CD14-positive monocyte (primary cell): ENCODE measurements at regions not wholly inside any gene's neighbourhood (a gene's known extent, or its start where the extent isn't known, plus 50 kb on each side); places are given as distances from the start of the nearest gene placed in this dataset.

Experiments
- DNase-seq, 3 donors: peaks; one replicate each; pipeline ENCODE4 v3.0.0-alpha.2; 2011 to 2022
- H2AFZ ChIP-seq: 2 replicates; pipeline ENCODE4 v1.6.0; 2012; ENCODE audit warnings: mild to moderate bottlenecking, low read depth, low read length, inconsistent platforms; ENCODE audit not compliant: insufficient read depth, poor library complexity, severe bottlenecking
- H3K27ac ChIP-seq, 2 donors: 1 replicate in 1 of 2; 2 replicates in 1 of 2; pipeline ENCODE4 v1.5.1; 2012 to 2013; ENCODE audit warnings: low read length in 2 of 2, control low read depth in 1 of 2, inconsistent platforms in 1 of 2, low read depth in 1 of 2, mild to moderate bottlenecking in 1 of 2
- H3K27me3 ChIP-seq, 2 donors: one replicate each; pipeline versions ENCODE4 v1.6.0 to v1.6.1; 2011 to 2013; ENCODE audit warnings: low read length in 2 of 2; ENCODE audit not compliant: control insufficient read depth in 2 of 2, insufficient read depth in 2 of 2
- H3K36me3 ChIP-seq, 2 donors: replicated peaks in 1 of 2; 1 replicate in 1 of 2; 2 replicates in 1 of 2; pipeline versions ENCODE4 v1.5.1 to v1.6.1; 2012 to 2013; ENCODE audit warnings: low read length in 2 of 2, control low read depth in 1 of 2, inconsistent platforms in 1 of 2, mild to moderate bottlenecking in 1 of 2; ENCODE audit not compliant: insufficient read depth in 2 of 2, control insufficient read depth in 1 of 2
- H3K4me1 ChIP-seq, 2 donors: 1 replicate in 1 of 2; 2 replicates in 1 of 2; pipeline versions ENCODE4 v1.5.1 to v1.6.1; 2012 to 2013; ENCODE audit warnings: low read length in 2 of 2, control low read depth in 1 of 2, inconsistent platforms in 1 of 2, mild to moderate bottlenecking in 1 of 2, moderate library complexity in 1 of 2; ENCODE audit not compliant: insufficient read depth in 2 of 2, control insufficient read depth in 1 of 2
- H3K4me2 ChIP-seq: replicated peaks from 2 replicates; pipeline ENCODE3; 2012; ENCODE audit warnings: low read length, moderate library complexity, mild to moderate bottlenecking; ENCODE audit not compliant: poor library complexity, severe bottlenecking; ENCODE audit errors: extremely low read depth
- H3K4me3 ChIP-seq, 3 experiments: fragments of 200-600 bp in 1 of 3; sonication (generic) in 1 of 3; replicated peaks in 1 of 3; 1 replicate in 2 of 3; 2 replicates in 1 of 3; pipeline ENCODE4 v1.5.1; 2011 to 2013; ENCODE audit warnings: low read length in 3 of 3, mild to moderate bottlenecking in 3 of 3, control low read depth in 2 of 3, low read depth in 2 of 3, inconsistent platforms in 1 of 3, moderate library complexity in 1 of 3
- H3K79me2 ChIP-seq: 2 replicates; pipeline ENCODE4 v1.6.0; 2012; ENCODE audit warnings: mild to moderate bottlenecking, control low read depth, inconsistent platforms, low read length, moderate library complexity; ENCODE audit not compliant: insufficient read depth
- H3K9ac ChIP-seq: 2 replicates; pipeline ENCODE4 v1.6.0; 2017; ENCODE audit warnings: low read length, mild to moderate bottlenecking; ENCODE audit not compliant: insufficient read depth, poor library complexity, severe bottlenecking
- H3K9me3 ChIP-seq, 2 donors: replicated peaks in 1 of 2; 1 replicate in 1 of 2; 2 replicates in 1 of 2; pipeline versions ENCODE4 v1.5.1 to v1.6.1; 2012 to 2013; ENCODE audit warnings: low read length in 2 of 2, control low read depth in 1 of 2; ENCODE audit not compliant: control insufficient read depth in 1 of 2, insufficient read depth in 1 of 2
- H4K20me1 ChIP-seq: 2 replicates; pipeline ENCODE4 v1.6.0; 2012; ENCODE audit warnings: mild to moderate bottlenecking, low read length, control low read depth, moderate library complexity; ENCODE audit not compliant: insufficient read depth
- H3K27ac Mint-ChIP-seq, 7 donors: one replicate each; pipeline ENCODE4 v1.8.0; 2020; ENCODE audit warnings: mild to moderate bottlenecking in 7 of 7, mixed read lengths in 7 of 7, moderate library complexity in 6 of 7, inconsistent platforms in 2 of 7
- H3K27me3 Mint-ChIP-seq, 3 donors: one replicate each; pipeline ENCODE4 v1.8.0; 2021 to 2022; ENCODE audit warnings: low read depth in 3 of 3, mild to moderate bottlenecking in 3 of 3, mixed read lengths in 3 of 3, moderate library complexity in 3 of 3, inconsistent platforms in 1 of 3
- H3K36me3 Mint-ChIP-seq, 2 donors: one replicate each; pipeline ENCODE4 v1.8.0; 2020; ENCODE audit warnings: mixed read lengths in 2 of 2, inconsistent platforms in 1 of 2, mild to moderate bottlenecking in 1 of 2
- H3K4me1 Mint-ChIP-seq: one replicate; pipeline ENCODE4 v1.8.0; 2020; ENCODE audit warnings: mild to moderate bottlenecking, mixed read lengths
- H3K4me3 Mint-ChIP-seq, 2 donors: one replicate each; pipeline ENCODE4 v1.8.0; 2020; ENCODE audit warnings: mild to moderate bottlenecking in 2 of 2, mixed read lengths in 2 of 2, moderate library complexity in 1 of 2
- H3K9me3 Mint-ChIP-seq, 7 donors: one replicate each; pipeline ENCODE4 v1.8.0; 2020 to 2022; ENCODE audit warnings: mixed read lengths in 7 of 7, mild to moderate bottlenecking in 6 of 7, moderate library complexity in 6 of 7, inconsistent platforms in 2 of 7
- CTCF ChIP-seq: fragments of 200-600 bp; IDR thresholded peaks from one replicate; pipeline ENCODE4 v1.8.0; 2022; ENCODE audit warnings: antibody characterized with exemption, mild to moderate bottlenecking
- WGBS: methylation state at CpG from one replicate; pipeline ENCODE4 v1.1.5; 2013; ENCODE audit warnings: missing lambda C conversion rate; ENCODE audit not compliant: insufficient coverage; 5-methylcytosine and 5-hydroxymethylcytosine counted together
- intact Hi-C, 2 donors: fragments of 100-400 bp; cut with micrococcal nuclease; formaldehyde crosslinking; loops; one replicate each; pipeline versions ENCODE4 v1.15.0 to v1.15.1; 2023

- no peak overlapping the region for H3K27ac ChIP-seq
- no peaks in the 10 kb centered on the region for H3K27me3 Mint-ChIP-seq
- H3K27ac Mint-ChIP-seq, result no peak overlapping the region
- H3K27me3 ChIP-seq, result no peaks in the 10 kb centered on the region
- no peaks in the 10 kb centered on the region for H3K79me2 ChIP-seq
- no peaks in the 10 kb centered on the region for H4K20me1 ChIP-seq
- no peak overlapping the region for H3K4me3 Mint-ChIP-seq
- no peak overlapping the region for H2AFZ ChIP-seq
- H3K9me3 Mint-ChIP-seq, result peaks cover 0 to 3% (median 0%) of the 10 kb centered on the region in 7 donors
- no peak for TF ChIP-seq CTCF
- 83% methylated on average over 1 of the region's 1 CpG for WGBS
- H3K4me1 ChIP-seq, result no peaks in the 10 kb centered on the region
- intact Hi-C loops, result no loop called here
- no peak overlapping the region for H3K9ac ChIP-seq
- H3K4me3 ChIP-seq, result no peak overlapping the region
- H3K4me2 ChIP-seq, result no peak overlapping the region
- H3K36me3 ChIP-seq, result no peaks in the 10 kb centered on the region
- H3K36me3 Mint-ChIP-seq, result no peaks in the 10 kb centered on the region
- no peak for DNase-seq
- no peaks in the 10 kb centered on the region for H3K4me1 Mint-ChIP-seq
- H3K9me3 ChIP-seq, result no peaks in the 10 kb centered on the region
These were observed 1046.7 kb upstream of the C9orf72 start for GRCh38 chr9:28620011-28620410.

GRCh38 chr9:28620661-28621060 lies 1047.4 kb upstream of the C9orf72 start:
- H2AFZ ChIP-seq, result no peak overlapping the region
- no peak overlapping the region for H3K27ac ChIP-seq
- intact Hi-C loops, result no loop called here
- WGBS, result no CpG with 5 or more reads among the region's 2 CpGs
- no peak overlapping the region for H3K4me2 ChIP-seq
- H3K27me3 Mint-ChIP-seq, result no peaks in the 10 kb centered on the region
- no peak for TF ChIP-seq CTCF
- H3K4me1 ChIP-seq, result no peaks in the 10 kb centered on the region
- no peak overlapping the region for H3K9ac ChIP-seq
- peaks cover 0 to 3% (median 2%) of the 10 kb centered on the region in 7 donors for H3K9me3 Mint-ChIP-seq
- H3K36me3 Mint-ChIP-seq, result no peaks in the 10 kb centered on the region
- H3K4me3 ChIP-seq, result no peak overlapping the region
- H3K36me3 ChIP-seq, result no peaks in the 10 kb centered on the region
- H4K20me1 ChIP-seq, result no peaks in the 10 kb centered on the region
- H3K27me3 ChIP-seq, result no peaks in the 10 kb centered on the region
- no peaks in the 10 kb centered on the region for H3K4me1 Mint-ChIP-seq
- H3K9me3 ChIP-seq, result no peaks in the 10 kb centered on the region
- H3K27ac Mint-ChIP-seq, result no peak overlapping the region
- H3K79me2 ChIP-seq, result no peaks in the 10 kb centered on the region
- H3K4me3 Mint-ChIP-seq, result no peak overlapping the region
- no peak for DNase-seq
